H9 (cell line): ENCODE measurements at regions not wholly inside any gene's neighbourhood (a gene's known extent, or its start where the extent isn't known, plus 50 kb on each side); places are given as distances from the start of the nearest gene placed in this dataset.

Experiments
- DNase-seq: peaks from one replicate; pipeline ENCODE4 v3.0.0-alpha.2; 2017
- H2AFZ ChIP-seq: one replicate; pipeline ENCODE4 v1.6.1; 2013; ENCODE audit warnings: mild to moderate bottlenecking, low read length, control low read depth, moderate library complexity
- H2AK5ac ChIP-seq: 2 replicates; pipeline ENCODE4 v1.6.1; 2013; ENCODE audit warnings: low read length, control low read depth, mixed read lengths; ENCODE audit not compliant: insufficient read length
- H2BK120ac ChIP-seq: one replicate; pipeline ENCODE4 v1.6.1; 2013; ENCODE audit warnings: low read depth, mild to moderate bottlenecking, low read length, control low read depth, inconsistent platforms; ENCODE audit not compliant: poor library complexity, severe bottlenecking
- H2BK12ac ChIP-seq: 2 replicates; pipeline ENCODE4 v1.6.1; 2013; ENCODE audit warnings: low read length, control low read depth, mixed read lengths, low read depth; ENCODE audit not compliant: insufficient read length
- H2BK15ac ChIP-seq: 2 replicates; pipeline ENCODE4 v1.6.1; 2013; ENCODE audit warnings: low read depth, low read length, control low read depth
- H2BK20ac ChIP-seq: one replicate; pipeline ENCODE4 v1.6.1; 2013; ENCODE audit warnings: low read depth, mild to moderate bottlenecking, low read length, control low read depth, inconsistent platforms; ENCODE audit not compliant: poor library complexity, severe bottlenecking
- H2BK5ac ChIP-seq: 2 replicates; pipeline ENCODE4 v1.6.1; 2013; ENCODE audit warnings: low read length, control low read depth, mixed read lengths; ENCODE audit not compliant: insufficient read length
- H3K14ac ChIP-seq: 2 replicates; pipeline ENCODE4 v1.6.1; 2013; ENCODE audit warnings: low read length, control low read depth; ENCODE audit not compliant: insufficient read depth
- H3K18ac ChIP-seq: 2 replicates; pipeline ENCODE4 v1.6.1; 2013; ENCODE audit warnings: low read depth, mild to moderate bottlenecking, mixed read lengths, low read length, control low read depth; ENCODE audit not compliant: insufficient read length
- H3K23ac ChIP-seq: 2 replicates; pipeline ENCODE4 v1.6.1; 2013; ENCODE audit warnings: low read length, control low read depth, mixed read lengths, low read depth; ENCODE audit not compliant: insufficient read length
- H3K23me2 ChIP-seq: 2 replicates; pipeline ENCODE4 v1.6.1; 2013; ENCODE audit warnings: low read depth, mild to moderate bottlenecking, mixed read lengths, low read length, control low read depth; ENCODE audit not compliant: insufficient read length, poor library complexity, severe bottlenecking
- H3K27ac ChIP-seq: 2 replicates; pipeline ENCODE4 v1.5.1; 2013; ENCODE audit warnings: low read length, control low read depth, mixed read lengths, low read depth; ENCODE audit not compliant: insufficient read length
- H3K27me3 ChIP-seq: 2 replicates; pipeline ENCODE4 v1.6.1; 2013; ENCODE audit warnings: low read length, control low read depth, inconsistent platforms; ENCODE audit not compliant: insufficient read depth
- H3K4ac ChIP-seq: 2 replicates; pipeline ENCODE4 v1.6.1; 2013; ENCODE audit warnings: low read depth, mild to moderate bottlenecking, control low read depth, inconsistent platforms, low read length, moderate library complexity
- H3K4me1 ChIP-seq: 2 replicates; pipeline ENCODE4 v1.6.1; 2013; ENCODE audit warnings: low read length, control low read depth, inconsistent platforms; ENCODE audit not compliant: insufficient read depth
- H3K4me2 ChIP-seq: 2 replicates; pipeline ENCODE4 v1.6.1; 2013; ENCODE audit warnings: low read length, control low read depth, mixed read lengths; ENCODE audit not compliant: insufficient read length, insufficient read depth
- H3K56ac ChIP-seq: 2 replicates; pipeline ENCODE4 v1.6.1; 2013; ENCODE audit warnings: low read depth, mild to moderate bottlenecking, mixed read lengths, low read length, control low read depth; ENCODE audit not compliant: insufficient read length
- H3K79me1 ChIP-seq: 2 replicates; pipeline ENCODE4 v1.6.1; 2013; ENCODE audit warnings: low read depth, mild to moderate bottlenecking, moderate library complexity, low read length, control low read depth, inconsistent platforms; ENCODE audit not compliant: insufficient read depth, poor library complexity, severe bottlenecking
- H3K79me2 ChIP-seq: 2 replicates; pipeline ENCODE4 v1.6.1; 2013; ENCODE audit warnings: low read length, control low read depth, inconsistent platforms; ENCODE audit not compliant: insufficient read depth
- H3K9ac ChIP-seq: 2 replicates; pipeline ENCODE4 v1.6.1; 2013; ENCODE audit warnings: low read length, control low read depth, mixed read lengths; ENCODE audit not compliant: insufficient read length; ENCODE audit errors: extremely low read depth
- H3K9me3 ChIP-seq: one replicate; pipeline ENCODE4 v1.6.1; 2013; ENCODE audit warnings: low read depth, low read length, inconsistent platforms; ENCODE audit not compliant: control insufficient read depth
- H3T11ph ChIP-seq: one replicate; pipeline ENCODE4 v1.6.1; 2013; ENCODE audit warnings: mild to moderate bottlenecking, low read length, control low read depth, inconsistent platforms
- H4K20me1 ChIP-seq: one replicate; pipeline ENCODE4 v1.6.1; 2013; ENCODE audit not compliant: control insufficient read depth, insufficient read length, insufficient read depth
- H4K5ac ChIP-seq: 2 replicates; pipeline ENCODE4 v1.6.1; 2013; ENCODE audit warnings: low read depth, mild to moderate bottlenecking, mixed read lengths, low read length, control low read depth; ENCODE audit not compliant: insufficient read length
- H4K8ac ChIP-seq: replicated peaks from 2 replicates; pipeline ENCODE4 v1.6.1; 2013; ENCODE audit warnings: low read length, control low read depth, mixed read lengths, low read depth; ENCODE audit not compliant: insufficient read length
- H4K91ac ChIP-seq: 2 replicates; pipeline ENCODE4 v1.6.1; 2013; ENCODE audit warnings: low read depth, mild to moderate bottlenecking, moderate library complexity, mixed read lengths, low read length, control low read depth; ENCODE audit not compliant: insufficient read length
- H3K27ac Mint-ChIP-seq, 3 experiments: 2 replicates in 2 of 3; 3 replicates in 1 of 3; pipeline ENCODE4 v1.8.0; 2020 to 2021; ENCODE audit warnings: mixed read lengths in 3 of 3, mild to moderate bottlenecking in 1 of 3, moderate library complexity in 1 of 3
- H3K27me3 Mint-ChIP-seq: 2 replicates; pipeline ENCODE4 v1.8.0; 2021; ENCODE audit warnings: low read depth, mild to moderate bottlenecking, moderate library complexity, mixed read lengths
- H3K36me3 Mint-ChIP-seq, 3 experiments: 2 replicates in 2 of 3; 3 replicates in 1 of 3; pipeline ENCODE4 v1.8.0; 2020 to 2021; ENCODE audit warnings: low read depth in 3 of 3, mixed read lengths in 3 of 3; ENCODE audit not compliant: insufficient read depth in 1 of 3
- H3K4me1 Mint-ChIP-seq, 2 experiments: 2 replicates each; pipeline ENCODE4 v1.8.0; 2020; ENCODE audit warnings: mixed read lengths in 2 of 2
- H3K4me3 Mint-ChIP-seq, 2 experiments: 2 replicates in 1 of 2; 3 replicates in 1 of 2; pipeline ENCODE4 v1.8.0; 2020 to 2021; ENCODE audit warnings: mild to moderate bottlenecking in 2 of 2, mixed read lengths in 2 of 2, moderate library complexity in 1 of 2
- H3K9me3 Mint-ChIP-seq, 2 experiments: 2 replicates in 1 of 2; 3 replicates in 1 of 2; pipeline ENCODE4 v1.8.0; 2020; ENCODE audit warnings: mild to moderate bottlenecking in 2 of 2, mixed read lengths in 2 of 2, moderate library complexity in 1 of 2
- CTCF ChIP-seq: fragments of 200-600 bp; sonication (generic); conservative IDR thresholded peaks from 3 replicates; pipeline ENCODE4 v1.8.0; 2021; ENCODE audit warnings: antibody characterized with exemption, mild to moderate bottlenecking
- WGBS: extraction: QIAGEN DNeasy Blood & Tissue Kit; methylation state at CpG from one replicate; pipeline ENCODE4 v1.1.7; 2013; ENCODE audit warnings: missing lambda C conversion rate, low lambda C conversion rate, mixed read lengths; ENCODE audit not compliant: insufficient read length; ENCODE audit errors: extremely low coverage; 5-methylcytosine and 5-hydroxymethylcytosine counted together

- Histone ChIP-seq H3K79me1 (no peaks in the 10 kb centered on the region), H3T11ph (no peak overlapping the region), H3K18ac (no peak overlapping the region), H2BK15ac (no peak overlapping the region), H4K20me1 (no peaks in the 10 kb centered on the region), H3K9ac (no peak overlapping the region), H3K4ac (no peak overlapping the region), H3K27me3 (no peaks in the 10 kb centered on the region), H3K9me3 (no peaks in the 10 kb centered on the region), H3K23me2 (no peaks in the 10 kb centered on the region), H3K79me2 (no peaks in the 10 kb centered on the region), H4K8ac (no peak overlapping the region), H2BK120ac (no peak overlapping the region), H2AFZ (no peak overlapping the region), H4K91ac (no peak overlapping the region), H2BK5ac (no peak overlapping the region), H3K27ac (peak overlapping the region; percentile 47), H3K14ac (no peak overlapping the region), H3K23ac (no peak overlapping the region), H3K56ac (no peak overlapping the region), H3K4me2 (peak overlapping the region; percentile 47), H2AK5ac (no peak overlapping the region), H4K5ac (no peak overlapping the region), H2BK12ac (no peak overlapping the region), H2BK20ac (no peak overlapping the region), H3K4me1 (peaks cover 22% of the 10 kb centered on the region; the same call in 1 of the 2 replicates)
- Mint-ChIP-seq H3K27ac (peak overlapping the region; percentile 70 to 92 (median 81); a peak in 6 of 7 replicates), H3K9me3 (peaks cover 11 to 16% of the 10 kb centered on the region in 2 experiments), H3K4me3 (peak overlapping the region; percentile 49 to 65), H3K36me3 (peaks cover 1 to 11% (median 8%) of the 10 kb centered on the region in 3 experiments), H3K4me1 (peaks cover 67 to 69% of the 10 kb centered on the region in 2 experiments), H3K27me3 (peaks cover 37% of the 10 kb centered on the region)
- no peak for TF ChIP-seq CTCF
- peak; percentile 45 for DNase-seq
- WGBS, result no CpG with 5 or more reads among the region's 7 CpGs
These were observed 916.3 kb downstream of the TBC1D22A start for GRCh38 chr22:47678636-47679287.
